ENCODE measurements at regions not wholly inside any gene's neighbourhood (a gene's known extent, or its start where the extent isn't known, plus 50 kb on each side); places are given as distances from the start of the nearest gene placed in this dataset.
"Not testable (repeated sequence)": the region's sequence is repeated elsewhere in the genome, so short reads cannot be mapped to it uniquely, and the experiment has no call there.

DNA sequence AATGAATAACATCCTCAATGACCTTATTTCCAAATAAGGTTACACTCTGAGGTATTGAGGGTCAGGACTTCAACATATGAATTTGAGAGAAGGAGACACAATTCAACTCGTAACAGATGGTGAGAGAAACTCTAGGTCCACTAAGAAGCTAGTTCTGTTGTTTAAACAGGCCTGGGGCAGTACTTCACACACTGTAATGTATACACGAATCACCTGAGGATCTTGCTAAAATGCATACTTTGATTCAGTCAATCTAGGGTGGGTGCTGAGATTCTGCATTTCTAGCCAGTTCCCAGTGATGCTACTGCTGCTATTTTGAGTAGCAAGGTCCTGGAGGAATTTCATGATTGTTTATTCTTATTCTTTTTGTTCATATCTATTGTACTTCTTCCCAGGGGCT, 186.8 kb downstream of the SATB1 start:
- DNase-seq (ENCODE audit: low read depth), result no peak
- H3K4me3 ChIP-seq (ENCODE audit: low read depth, low read length), result no peak overlapping the region

DNA sequence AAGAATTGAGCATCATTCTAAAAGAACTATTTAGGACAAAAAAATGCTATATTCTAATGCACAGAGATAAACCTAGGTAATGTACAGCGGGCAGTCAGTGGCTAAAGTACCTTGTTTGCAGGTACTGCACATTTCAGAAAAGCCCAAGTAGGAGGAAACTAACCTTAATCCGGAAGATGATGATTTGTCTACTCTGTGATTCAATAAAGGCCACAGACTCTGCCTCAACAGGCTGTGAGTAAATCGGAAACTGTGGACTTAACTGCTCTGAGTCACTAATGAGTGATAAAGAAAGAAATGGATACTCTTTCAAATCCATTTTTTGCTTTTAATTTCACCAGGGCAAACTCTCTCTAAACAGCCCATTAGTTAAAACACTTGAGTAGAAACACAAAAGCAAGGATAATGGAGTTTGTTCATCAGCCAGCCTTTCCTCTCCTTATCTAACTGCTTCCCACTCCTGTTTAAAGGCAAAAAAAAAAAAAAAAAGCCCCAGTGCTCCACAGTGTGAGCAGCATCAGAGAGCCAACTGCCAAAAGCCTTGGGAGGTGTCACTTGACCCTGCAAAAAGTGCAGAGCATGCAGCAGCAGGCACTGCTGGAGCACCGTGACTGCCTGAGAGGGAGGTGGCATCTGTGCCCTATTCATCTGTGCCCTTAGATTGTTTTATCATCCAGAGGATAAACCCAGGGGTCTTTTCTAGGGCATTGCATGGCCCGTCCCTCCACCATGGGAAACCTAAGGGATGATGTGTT, 187.7 kb downstream of the SATB1 start:
- DNase-seq (ENCODE audit: low read depth), result peak; percentile 7
- H3K4me3 ChIP-seq (ENCODE audit: low read depth, low read length), result no peak overlapping the region

DNA sequence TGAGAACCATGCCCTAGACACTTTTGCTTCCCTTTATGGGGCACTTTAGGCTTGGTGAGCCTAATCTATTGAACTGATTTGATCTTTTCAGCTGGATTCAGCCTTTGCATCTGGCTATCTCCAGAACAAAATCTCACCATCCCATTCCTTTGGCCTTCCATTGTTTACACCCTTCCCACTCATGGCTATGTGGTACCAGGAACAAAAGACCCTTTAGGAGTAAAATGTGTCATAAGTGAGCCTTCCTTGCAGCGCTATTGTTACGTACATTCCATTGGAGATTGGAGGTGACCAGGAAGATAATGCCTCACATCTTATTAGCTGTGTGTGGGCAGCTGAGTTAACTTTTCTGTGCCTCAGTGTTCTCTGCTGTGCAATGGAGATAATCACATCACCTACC, 188.4 kb downstream of the SATB1 start:
- no peak for DNase-seq (ENCODE audit: low read depth)

DNA sequence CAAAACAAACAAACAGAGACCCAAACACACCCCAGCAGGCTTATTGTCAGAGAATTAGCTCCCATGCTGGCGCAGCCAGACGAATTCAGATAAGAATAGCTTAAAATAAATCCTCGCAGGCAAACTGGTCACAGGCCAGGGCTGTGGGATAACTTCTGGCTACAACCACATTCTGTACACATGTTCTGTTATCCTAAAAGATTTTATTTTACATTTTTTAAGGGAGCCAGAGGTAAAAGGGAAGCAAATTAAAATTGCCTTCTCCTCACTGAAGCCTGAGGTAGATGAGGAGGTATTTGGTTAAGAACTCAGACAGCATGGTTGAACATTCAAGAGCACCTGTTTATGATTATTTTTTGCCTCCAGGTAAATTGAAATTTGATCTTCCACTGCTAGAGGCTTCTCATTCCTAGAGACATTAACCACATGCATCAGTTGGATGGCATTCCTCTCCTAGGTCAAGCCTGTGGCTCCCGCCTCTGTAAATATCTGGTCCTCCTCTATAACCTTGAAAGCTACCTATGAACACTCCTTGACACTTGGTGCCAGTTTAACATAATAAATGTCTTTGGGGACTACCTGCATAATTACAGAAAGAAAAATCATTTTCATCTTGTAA, 190.3 kb downstream of the SATB1 start:
- H3K4me3 ChIP-seq (ENCODE audit: low read depth, low read length), result no peak overlapping the region
- no peak for DNase-seq (ENCODE audit: low read depth)

More for the DNA sequence above, 188.4 kb downstream of the SATB1 start:
- H3K4me3 ChIP-seq (ENCODE audit: low read depth, low read length), result no peak overlapping the region

DNA sequence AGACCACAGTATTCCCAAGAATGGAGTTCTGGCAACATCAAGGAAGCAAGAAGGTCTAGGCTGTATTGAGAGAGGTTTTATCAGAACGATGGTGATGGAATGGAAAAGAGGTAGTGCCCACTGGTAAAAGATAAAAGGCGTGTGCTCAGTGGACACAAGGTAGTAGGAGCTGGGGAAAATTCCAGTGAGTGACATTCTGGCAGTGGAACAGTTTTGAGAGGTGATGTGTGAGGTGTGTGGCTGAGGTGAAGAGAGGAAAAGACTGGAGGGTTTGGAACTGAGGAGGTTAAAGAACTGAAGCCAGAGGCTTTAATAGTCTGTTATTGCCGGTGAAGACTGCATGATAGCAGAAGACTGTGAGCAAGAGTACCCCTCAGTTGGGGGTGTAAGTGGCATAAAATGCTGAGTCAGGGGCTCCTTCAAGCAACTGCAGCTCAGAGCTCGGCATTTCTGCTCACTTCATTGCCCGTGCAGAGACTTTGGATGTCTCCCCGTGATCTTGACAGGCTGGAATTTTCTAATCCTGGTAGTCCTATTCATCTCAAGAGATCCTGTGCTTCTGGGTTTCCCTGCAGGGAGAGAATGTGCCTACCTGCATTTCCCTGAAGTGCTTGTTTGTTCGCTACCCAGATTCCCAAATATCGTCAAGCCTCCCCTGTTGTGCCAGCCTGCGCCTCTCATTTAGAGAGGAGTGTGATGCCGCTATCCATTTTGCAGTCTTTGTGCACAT, 191.0 kb downstream of the SATB1 start:
- no peak overlapping the region for H3K4me3 ChIP-seq (ENCODE audit: low read depth, low read length)
- DNase-seq (ENCODE audit: low read depth), result no peak

DNA sequence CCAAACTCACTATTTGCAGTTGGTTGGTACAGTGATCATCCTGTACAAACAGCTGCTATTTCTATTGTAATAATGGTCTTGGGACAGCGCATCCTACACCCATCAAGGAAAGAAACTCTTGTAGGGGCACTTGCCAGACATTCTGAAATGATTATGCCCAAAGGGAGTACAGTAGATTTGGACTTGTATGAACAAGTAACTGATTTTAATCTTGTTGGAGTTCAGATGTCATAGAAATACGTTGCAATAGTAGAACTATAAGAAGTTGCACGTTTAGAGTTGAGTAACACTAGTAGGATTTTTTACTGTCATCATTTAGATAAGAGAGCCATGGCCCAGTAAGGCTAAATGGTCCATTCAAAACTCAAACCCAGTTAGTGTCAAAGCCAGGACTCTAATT, 192.8 kb downstream of the SATB1 start:
- DNase-seq (ENCODE audit: low read depth), result no peak
- H3K4me3 ChIP-seq (ENCODE audit: low read depth, low read length), result no peak overlapping the region

DNA sequence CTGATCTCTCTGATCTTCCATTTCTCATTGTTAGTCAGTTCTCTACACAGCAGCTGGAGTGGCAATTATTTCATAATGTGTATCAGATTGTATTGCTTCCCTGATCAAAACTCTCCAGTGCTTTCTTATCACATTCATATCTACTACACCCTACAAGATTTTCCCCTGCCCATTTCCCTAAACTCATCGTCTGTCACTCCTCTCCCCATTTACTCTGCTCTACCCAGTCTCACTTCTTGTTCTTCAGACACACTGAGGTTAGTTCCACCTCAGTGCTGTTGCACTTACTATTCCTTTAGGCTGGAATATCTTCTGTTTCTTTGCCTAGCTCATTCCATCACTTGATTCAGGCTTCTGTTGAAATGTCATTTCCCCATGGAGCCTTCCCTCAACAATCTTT, 197.1 kb downstream of the SATB1 start:
- H3K4me3 ChIP-seq (ENCODE audit: low read depth, low read length), result no peak overlapping the region

DNA sequence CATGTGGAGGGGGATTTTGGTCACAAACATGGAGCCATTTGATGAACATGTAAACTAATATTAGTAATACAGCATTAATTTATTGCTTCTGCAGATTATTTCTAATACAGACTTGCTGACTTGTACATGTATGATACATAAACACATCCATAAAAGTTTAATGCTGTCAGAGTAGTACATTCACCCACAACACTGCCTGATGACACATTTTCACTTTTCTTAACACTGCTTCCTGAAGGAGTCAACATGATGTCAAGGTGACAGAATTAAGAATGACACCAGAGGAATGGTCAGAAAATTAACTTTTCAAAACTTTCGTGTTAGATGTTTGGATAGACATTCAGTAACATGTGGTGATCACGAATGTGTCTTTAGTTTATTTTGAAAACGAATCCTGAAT, 199.4 kb downstream of the SATB1 start:
- no peak overlapping the region for H3K4me3 ChIP-seq (ENCODE audit: low read depth, low read length)
- no peak for DNase-seq (ENCODE audit: low read depth)

More for the DNA sequence above, 197.1 kb downstream of the SATB1 start:
- DNase-seq (ENCODE audit: low read depth), result no peak

DNA sequence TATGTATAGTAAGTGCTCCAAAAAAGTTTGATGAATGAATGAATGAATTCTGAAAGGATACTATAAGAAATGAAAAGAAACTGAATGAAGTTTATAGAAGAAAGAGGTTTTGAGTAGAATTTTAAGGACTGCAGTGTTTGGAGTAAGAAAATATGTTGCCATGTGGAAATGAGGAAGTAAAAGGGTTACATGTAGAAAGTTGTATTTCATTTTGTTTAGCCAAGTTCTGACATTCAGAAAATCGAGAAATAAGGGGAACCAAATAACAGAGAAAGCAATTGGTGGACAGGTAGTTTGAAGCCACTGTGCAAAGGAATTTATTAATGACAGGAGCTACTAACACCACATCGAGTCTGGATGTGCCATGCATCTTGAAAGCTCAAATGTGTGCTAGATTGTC, 200.7 kb downstream of the SATB1 start:
- H3K4me3 ChIP-seq (ENCODE audit: low read depth, low read length), result no peak overlapping the region
- DNase-seq (ENCODE audit: low read depth), result no peak

DNA sequence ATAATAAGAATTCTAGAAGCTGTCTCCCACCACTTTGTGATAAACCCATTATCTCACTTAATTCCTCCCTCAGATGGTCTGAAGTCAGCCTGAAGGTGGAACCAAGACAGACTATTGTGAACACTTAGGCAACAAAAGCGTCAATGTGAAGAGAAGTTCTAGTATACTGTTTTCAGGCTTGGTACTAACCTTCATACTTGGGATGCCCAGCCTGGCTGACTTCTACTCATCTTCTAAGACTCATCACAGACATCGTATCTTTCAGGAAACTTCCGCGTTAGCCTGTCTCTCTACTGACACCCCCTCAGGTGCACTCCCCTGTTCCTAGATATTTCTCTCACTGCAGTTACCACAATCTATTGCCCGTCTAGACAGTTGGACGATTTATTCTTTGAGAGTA, 201.2 kb downstream of the SATB1 start:
- DNase-seq (ENCODE audit: low read depth), result no peak
- no peak overlapping the region for H3K4me3 ChIP-seq (ENCODE audit: low read depth, low read length)

DNA sequence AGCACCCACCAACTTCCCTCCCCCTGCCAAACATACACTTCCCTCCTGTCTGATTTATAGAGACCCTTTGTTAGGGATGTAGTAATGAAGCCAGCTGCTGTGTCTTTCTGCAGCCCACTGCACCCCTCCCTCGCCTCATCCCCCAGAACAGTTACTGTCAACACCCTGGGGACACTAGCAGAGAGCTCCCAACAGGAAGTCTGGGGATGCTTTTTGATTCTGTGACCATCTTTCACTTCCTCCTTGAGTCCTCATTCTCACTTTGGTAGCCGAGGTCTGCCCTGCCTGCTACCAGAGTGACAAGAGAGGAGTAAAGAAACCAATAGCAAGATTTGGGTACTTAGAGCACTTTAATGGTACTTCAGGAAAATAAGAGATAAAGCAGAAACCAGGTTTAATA, 201.6 kb downstream of the SATB1 start:
- H3K4me3 ChIP-seq (ENCODE audit: low read depth, low read length), result no peak overlapping the region
- no peak for DNase-seq (ENCODE audit: low read depth)

DNA sequence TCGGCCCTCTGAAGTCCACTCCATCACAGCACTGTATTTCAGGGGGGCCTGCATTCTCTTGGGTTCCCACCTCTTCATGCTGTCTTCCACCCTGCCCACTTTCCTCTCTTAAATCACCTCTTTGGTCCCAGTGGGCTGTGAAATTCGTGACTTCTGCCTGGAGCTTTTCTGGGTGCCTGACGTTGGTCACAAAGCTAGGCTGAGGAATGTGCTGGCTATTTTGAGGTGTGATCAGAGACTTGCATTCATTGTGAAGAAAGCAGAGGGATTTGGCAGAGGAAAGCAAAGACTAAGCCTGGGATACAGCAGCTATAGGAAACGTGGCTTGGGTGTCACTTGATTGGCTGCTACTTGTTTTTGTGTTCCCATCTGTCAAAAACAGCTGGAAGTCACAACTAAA, 202.5 kb downstream of the SATB1 start:
- H3K4me3 ChIP-seq (ENCODE audit: low read depth, low read length), result no peak overlapping the region
- DNase-seq (ENCODE audit: low read depth), result no peak

DNA sequence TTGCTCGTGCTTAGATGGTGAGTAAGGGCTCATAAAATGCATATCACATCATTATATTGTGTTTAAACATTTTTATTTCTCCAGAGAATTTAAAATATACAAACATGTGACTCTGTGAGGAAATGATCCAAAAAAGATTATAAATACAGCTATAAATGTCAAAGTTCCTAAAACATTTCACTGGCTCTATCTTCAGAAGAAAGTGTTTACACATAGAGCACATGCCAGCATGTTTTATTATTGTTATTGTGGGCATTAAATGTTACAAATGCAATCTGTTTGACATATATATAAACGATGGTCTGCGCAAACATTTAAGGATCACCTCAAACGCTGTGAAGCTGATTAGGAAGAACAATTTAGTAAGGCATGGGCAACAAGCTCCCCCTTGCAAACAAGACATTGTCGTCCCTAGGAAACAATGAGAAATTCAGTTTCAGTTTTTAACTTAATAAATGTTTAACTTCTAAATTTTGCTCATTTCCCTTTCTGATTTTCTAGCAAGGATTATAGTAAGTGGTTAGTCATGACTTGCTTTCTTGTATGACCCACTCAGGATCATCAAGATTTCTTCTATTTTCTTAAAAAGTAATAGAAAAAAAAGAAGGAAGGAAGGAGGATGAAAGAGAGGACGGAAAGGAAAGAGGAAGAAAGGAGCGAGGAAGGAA, 207.5 kb downstream of the SATB1 start:
- DNase-seq (ENCODE audit: low read depth), result no peak
- no peak overlapping the region for H3K4me3 ChIP-seq (ENCODE audit: low read depth, low read length)

DNA sequence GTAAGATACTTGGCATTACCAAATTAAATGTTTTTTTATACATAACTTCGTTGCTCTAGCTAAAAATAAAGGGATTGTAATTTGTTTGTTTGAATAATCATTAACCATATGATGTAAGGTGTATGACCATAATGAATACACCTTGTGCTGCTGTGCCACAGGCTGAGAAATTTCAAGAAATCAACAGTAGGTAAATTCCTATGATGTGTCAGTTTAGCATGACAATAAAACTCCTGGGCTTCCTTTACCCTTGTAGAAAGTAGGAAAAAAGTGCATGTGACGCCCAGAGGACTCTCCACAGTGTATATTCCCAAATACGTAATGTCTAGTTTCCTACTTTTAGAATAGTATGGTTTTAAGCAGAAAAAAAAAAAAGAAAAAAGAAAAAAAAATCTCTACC, 208.1 kb downstream of the SATB1 start:
- DNase-seq (ENCODE audit: low read depth), result no peak
- no peak overlapping the region for H3K4me3 ChIP-seq (ENCODE audit: low read depth, low read length)

DNA sequence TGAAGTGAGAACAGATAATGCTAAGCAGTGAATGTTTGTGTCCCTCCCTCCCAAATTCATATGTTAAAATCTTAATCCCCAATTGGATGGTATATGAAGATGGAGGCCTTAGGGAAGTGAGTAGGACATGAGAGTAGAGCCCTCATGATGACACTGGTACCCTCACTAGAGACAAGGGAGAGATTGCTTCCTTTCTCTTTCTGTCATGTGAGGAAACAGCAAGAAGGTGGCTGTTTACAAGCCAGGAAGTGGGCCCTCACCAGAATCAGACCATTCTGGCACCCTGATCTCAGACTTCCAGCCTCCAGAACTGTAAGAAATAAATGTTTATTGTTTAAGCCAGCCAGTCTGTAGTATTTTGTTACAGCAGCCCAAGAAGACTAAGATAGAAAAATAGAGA, 209.5 kb downstream of the SATB1 start:
- H3K4me3 ChIP-seq (ENCODE audit: low read depth, low read length), result no peak overlapping the region
- no peak for DNase-seq (ENCODE audit: low read depth)

DNA sequence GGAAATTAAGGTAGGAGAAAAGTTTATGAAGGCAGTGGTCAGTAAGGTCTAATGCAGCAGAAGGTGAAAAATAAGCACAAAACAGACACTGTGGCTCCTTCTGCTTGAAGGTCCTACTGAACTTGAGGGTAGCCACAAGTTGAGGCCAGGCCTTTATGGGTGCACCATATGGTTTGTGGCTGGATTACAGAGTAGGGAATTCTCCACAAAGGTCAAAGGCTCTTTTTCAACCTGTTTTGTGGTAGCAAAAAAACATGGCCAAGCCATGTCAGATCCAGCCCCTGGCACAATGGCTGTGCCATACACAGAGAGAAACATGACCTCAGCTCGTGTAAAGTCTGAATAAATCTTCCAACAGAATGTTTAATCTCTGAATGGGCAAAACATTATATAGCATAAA, 214.0 kb downstream of the SATB1 start:
- DNase-seq (ENCODE audit: low read depth), result no peak
- H3K4me3 ChIP-seq (ENCODE audit: low read depth, low read length), result no peak overlapping the region

DNA sequence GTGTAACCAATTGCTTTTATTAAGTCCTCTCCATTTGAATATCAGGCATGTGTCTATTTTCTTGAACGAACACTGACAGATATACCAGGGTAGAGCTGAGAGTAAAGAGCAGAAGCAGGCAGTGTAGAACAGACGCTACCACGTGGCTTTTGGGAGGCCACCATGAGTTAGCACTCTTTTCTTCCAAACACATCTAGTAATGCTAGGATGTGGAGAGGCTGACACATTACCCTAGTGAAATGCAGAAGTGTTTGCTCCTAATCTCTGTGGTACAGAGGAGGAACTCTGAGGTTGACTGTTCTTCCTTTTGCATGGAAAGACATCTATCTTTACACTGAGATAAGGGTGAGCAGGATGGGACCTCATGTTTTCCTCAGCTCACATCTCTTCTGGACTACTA, 216.3 kb downstream of the SATB1 start:
- no peak overlapping the region for H3K4me3 ChIP-seq (ENCODE audit: low read depth, low read length)
- DNase-seq (ENCODE audit: low read depth), result no peak

DNA sequence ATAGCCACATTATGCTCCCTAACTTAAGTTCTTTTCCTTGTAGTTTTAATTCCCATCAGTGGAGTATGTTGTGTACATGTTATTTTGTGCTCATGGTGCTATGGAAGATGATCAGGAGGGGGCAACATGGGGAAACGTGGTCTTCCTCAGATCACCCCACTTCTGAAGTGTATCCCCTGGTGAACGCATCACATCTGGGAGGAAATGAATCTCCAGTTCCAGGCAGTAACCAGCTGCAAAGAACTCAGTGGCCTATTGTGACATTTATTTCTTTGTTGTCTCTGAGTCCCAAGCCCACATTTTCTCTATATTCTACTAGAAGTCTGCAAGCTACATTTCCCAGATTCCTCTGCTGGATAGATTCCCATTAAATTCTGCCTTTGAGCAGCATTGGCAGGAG, 217.0 kb downstream of the SATB1 start:
- no peak overlapping the region for H3K4me3 ChIP-seq (ENCODE audit: low read depth, low read length)
- no peak for DNase-seq (ENCODE audit: low read depth)

DNA sequence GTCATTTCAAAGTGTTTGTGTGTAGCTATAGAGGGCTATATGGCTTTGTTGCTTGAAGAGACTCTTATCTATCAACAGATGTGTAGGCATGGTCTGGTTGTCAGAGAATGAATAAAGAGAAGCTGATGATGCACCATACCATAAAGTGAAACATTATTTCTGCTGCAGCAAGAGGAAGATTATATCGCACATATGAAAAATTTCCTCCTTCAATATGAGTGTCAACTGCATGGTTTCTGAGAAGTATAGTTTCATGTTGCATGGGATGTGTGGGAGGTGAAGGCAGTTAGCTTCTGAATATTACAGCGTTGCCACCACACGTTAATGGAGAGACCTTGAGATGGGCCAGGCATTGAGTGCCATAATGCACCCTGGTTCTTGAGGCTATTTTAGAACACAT, 217.9 kb downstream of the SATB1 start:
- no peak for DNase-seq (ENCODE audit: low read depth)
- no peak overlapping the region for H3K4me3 ChIP-seq (ENCODE audit: low read depth, low read length)

DNA sequence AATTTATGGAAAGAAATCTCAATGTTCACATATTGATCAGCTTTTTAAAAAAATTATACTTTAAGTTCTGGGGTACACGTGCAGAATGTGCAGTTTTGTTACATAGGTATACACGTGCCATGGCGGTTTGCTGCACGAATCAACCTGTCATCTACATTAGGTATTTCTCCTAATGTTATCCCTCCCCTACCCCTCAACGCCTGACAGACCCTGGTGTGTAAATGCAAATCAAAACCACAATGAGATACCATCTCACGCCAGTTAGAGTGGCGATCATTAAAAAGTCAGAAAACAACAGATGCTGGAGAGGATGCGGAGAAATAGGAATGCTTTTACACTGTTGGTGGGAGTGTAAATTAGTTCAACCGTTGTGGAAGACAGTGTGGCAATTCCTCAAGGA, 219.4 kb downstream of the SATB1 start:
- not testable (repeated sequence) for H3K4me3 ChIP-seq (ENCODE audit: low read depth, low read length); DNase-seq (ENCODE audit: low read depth)

Measured in skeletal muscle cell (primary cell).